Osteoblast (primary cell): ENCODE measurements at regions not wholly inside any gene's neighbourhood (a gene's known extent, or its start where the extent isn't known, plus 50 kb on each side); places are given as distances from the start of the nearest gene placed in this dataset.

ENCODE experiments used
- DNase-seq: peaks from one replicate; pipeline ENCODE4 v3.0.0; 2011; ENCODE audit warnings: low spot score, mixed read lengths; ENCODE audit not compliant: insufficient read length; ENCODE audit errors: missing footprints
- H2AFZ ChIP-seq: 2 replicates; pipeline ENCODE4 v1.6.0; 2011; ENCODE audit warnings: mild to moderate bottlenecking, low read length
- H3K27ac ChIP-seq: 2 replicates; pipeline ENCODE4 v1.5.1; 2011; ENCODE audit warnings: mild to moderate bottlenecking, low read depth, low read length, moderate library complexity
- H3K27me3 ChIP-seq: 2 replicates; pipeline ENCODE4 v1.6.0; 2012; ENCODE audit warnings: mild to moderate bottlenecking, control low read depth, inconsistent platforms, low read length, moderate library complexity; ENCODE audit not compliant: insufficient read depth
- H3K36me3 ChIP-seq: 2 replicates; pipeline ENCODE4 v1.5.1; 2011; ENCODE audit warnings: mild to moderate bottlenecking, low read length, control low read depth, moderate library complexity; ENCODE audit not compliant: insufficient read depth
- H3K4me1 ChIP-seq: 2 replicates; pipeline ENCODE4 v1.5.1; 2011; ENCODE audit warnings: mild to moderate bottlenecking, low read length, control low read depth, moderate library complexity; ENCODE audit not compliant: insufficient read depth
- H3K4me2 ChIP-seq: 2 replicates; pipeline ENCODE4 v1.6.0; 2011; ENCODE audit warnings: mild to moderate bottlenecking, low read length; ENCODE audit not compliant: insufficient read depth
- H3K4me3 ChIP-seq: fragments of 200-600 bp; sonication (generic); 3 replicates; pipeline ENCODE4 v1.5.1; 2012; ENCODE audit warnings: mild to moderate bottlenecking, low read length, inconsistent platforms; ENCODE audit not compliant: insufficient read depth
- H3K79me2 ChIP-seq: 2 replicates; pipeline ENCODE4 v1.6.0; 2012; ENCODE audit warnings: mild to moderate bottlenecking, low read length, control low read depth, inconsistent platforms; ENCODE audit not compliant: insufficient read depth
- H3K9me3 ChIP-seq: 2 replicates; pipeline ENCODE4 v1.5.1; 2011; ENCODE audit warnings: low read depth, low read length, control low read depth
- H4K20me1 ChIP-seq: 2 replicates; pipeline ENCODE4 v1.6.0; 2012; ENCODE audit warnings: mild to moderate bottlenecking, low read length, control low read depth; ENCODE audit not compliant: insufficient read depth
- TF ChIP-seq, protein P1 (sequence below): IDR thresholded peaks from 2 replicates; pipeline ENCODE4 v1.5.1; 2011; ENCODE audit warnings: mild to moderate bottlenecking, low read depth, low read length, moderate library complexity; ENCODE audit errors: extremely low read depth

DNA sequence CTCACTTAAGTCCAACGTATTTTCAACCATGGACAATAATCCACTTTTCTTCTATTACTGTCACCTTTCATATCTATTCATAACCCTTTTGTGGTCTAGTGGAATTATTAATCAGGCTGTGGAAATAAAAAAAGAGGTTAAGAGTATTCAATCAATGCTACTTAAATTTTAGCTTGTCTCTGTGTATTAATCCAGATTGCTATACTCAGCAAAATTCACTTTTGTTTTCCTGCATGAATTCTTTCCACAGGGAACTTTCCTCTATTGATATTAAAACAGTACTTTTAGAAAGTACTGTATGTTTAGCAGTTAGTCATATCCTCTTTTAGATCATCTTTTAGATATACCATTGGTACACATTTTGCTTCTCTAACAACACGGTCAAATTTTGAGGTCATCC lies 1033.0 kb upstream of the ADGRL2 start:
- TF ChIP-seq, protein P1, sequence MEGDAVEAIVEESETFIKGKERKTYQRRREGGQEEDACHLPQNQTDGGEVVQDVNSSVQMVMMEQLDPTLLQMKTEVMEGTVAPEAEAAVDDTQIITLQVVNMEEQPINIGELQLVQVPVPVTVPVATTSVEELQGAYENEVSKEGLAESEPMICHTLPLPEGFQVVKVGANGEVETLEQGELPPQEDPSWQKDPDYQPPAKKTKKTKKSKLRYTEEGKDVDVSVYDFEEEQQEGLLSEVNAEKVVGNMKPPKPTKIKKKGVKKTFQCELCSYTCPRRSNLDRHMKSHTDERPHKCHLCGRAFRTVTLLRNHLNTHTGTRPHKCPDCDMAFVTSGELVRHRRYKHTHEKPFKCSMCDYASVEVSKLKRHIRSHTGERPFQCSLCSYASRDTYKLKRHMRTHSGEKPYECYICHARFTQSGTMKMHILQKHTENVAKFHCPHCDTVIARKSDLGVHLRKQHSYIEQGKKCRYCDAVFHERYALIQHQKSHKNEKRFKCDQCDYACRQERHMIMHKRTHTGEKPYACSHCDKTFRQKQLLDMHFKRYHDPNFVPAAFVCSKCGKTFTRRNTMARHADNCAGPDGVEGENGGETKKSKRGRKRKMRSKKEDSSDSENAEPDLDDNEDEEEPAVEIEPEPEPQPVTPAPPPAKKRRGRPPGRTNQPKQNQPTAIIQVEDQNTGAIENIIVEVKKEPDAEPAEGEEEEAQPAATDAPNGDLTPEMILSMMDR: no peak
- H3K4me3 ChIP-seq: no peak overlapping the region
- H3K27me3 ChIP-seq: no peaks in the 10 kb centered on the region
- H3K9me3 ChIP-seq: no peaks in the 10 kb centered on the region
- DNase-seq: no peak
- no peaks in the 10 kb centered on the region for H3K36me3 ChIP-seq
- no peak overlapping the region for H3K27ac ChIP-seq
- H3K79me2 ChIP-seq: no peaks in the 10 kb centered on the region
- no peaks in the 10 kb centered on the region for H4K20me1 ChIP-seq
- H2AFZ ChIP-seq: no peak overlapping the region
- H3K4me1 ChIP-seq: no peaks in the 10 kb centered on the region
- H3K4me2 ChIP-seq: no peak overlapping the region

DNA sequence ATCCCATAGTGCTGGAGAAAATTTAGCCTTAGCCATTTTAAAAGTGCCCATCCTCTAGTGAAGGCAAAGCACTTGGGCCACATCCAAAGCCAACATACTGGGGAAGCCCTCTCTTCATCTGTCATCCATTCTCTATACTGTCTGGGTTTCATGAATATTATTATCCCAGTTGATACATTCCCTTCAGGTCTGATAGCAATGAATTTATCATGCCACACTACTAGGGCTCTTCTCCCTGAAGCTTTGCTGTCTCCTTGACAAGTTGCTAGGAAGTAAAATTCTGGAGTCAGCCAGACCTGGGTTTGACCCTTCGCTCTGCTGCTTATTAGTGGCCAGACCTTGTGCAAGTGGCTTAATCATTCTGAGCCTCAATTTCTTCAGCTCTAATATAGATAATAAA lies 1041.4 kb upstream of the ADGRL2 start:
- Histone ChIP-seq H3K9me3 (peaks cover 2% of the 10 kb centered on the region), H3K4me1 (no peaks in the 10 kb centered on the region), H3K4me2 (no peak overlapping the region), H3K27ac (no peak overlapping the region), H3K79me2 (no peaks in the 10 kb centered on the region), H3K27me3 (no peaks in the 10 kb centered on the region), H3K4me3 (no peak overlapping the region), H3K36me3 (no peaks in the 10 kb centered on the region), H2AFZ (no peak overlapping the region), H4K20me1 (no peaks in the 10 kb centered on the region)
- TF ChIP-seq, protein P1: no peak
- no peak for DNase-seq

DNA sequence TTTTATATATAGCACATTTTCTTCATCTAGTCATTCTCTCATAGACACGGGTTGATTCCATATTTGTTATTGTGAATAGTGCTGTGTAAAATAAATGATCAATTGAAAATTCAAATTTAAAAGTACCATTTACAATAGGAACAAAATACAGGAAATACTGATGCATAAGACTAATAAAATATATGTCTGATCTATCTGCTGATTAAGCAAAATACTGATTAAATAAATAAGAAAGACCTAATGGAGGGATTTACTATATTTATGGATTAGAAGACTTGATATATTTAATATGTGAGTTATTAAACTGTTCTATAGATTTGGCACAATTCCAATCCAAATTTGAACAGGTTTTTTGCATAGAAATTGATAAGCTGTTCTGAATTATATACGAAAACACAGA lies 1044.8 kb upstream of the ADGRL2 start:
- Histone ChIP-seq H4K20me1 (no peaks in the 10 kb centered on the region), H3K36me3 (no peaks in the 10 kb centered on the region), H3K79me2 (no peaks in the 10 kb centered on the region), H3K4me1 (no peaks in the 10 kb centered on the region), H3K4me2 (no peak overlapping the region), H3K9me3 (peaks cover 4% of the 10 kb centered on the region), H3K27ac (no peak overlapping the region), H2AFZ (no peak overlapping the region), H3K27me3 (no peaks in the 10 kb centered on the region), H3K4me3 (no peak overlapping the region)
- no peak for DNase-seq
- TF ChIP-seq, protein P1: no peak

DNA sequence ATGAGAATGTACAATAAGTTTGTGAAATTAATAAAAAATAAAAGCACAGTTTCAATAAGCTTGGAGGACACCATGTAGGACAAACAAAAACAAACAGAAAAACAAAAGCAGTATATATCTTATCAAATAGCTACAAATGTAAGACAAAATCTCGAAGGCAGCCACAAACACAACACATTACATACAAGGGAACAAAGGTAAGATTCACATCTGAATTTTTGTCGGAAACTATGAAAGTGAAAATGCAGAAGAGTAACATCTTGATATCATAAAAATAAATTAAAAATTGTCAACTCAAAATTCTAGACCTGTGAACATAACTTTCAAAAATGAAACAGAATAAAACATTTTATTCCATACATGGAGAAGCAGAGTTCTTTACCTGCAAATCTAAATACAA lies 1049.5 kb upstream of the ADGRL2 start:
- Histone ChIP-seq H4K20me1 (no peaks in the 10 kb centered on the region), H3K79me2 (no peaks in the 10 kb centered on the region), H3K9me3 (peaks cover 4% of the 10 kb centered on the region), H3K4me2 (no peak overlapping the region), H3K27me3 (no peaks in the 10 kb centered on the region), H2AFZ (no peak overlapping the region), H3K4me3 (no peak overlapping the region), H3K36me3 (no peaks in the 10 kb centered on the region), H3K27ac (no peak overlapping the region), H3K4me1 (no peaks in the 10 kb centered on the region)
- TF ChIP-seq, protein P1: no peak
- no peak for DNase-seq
